CD14-positive monocyte (primary cell): ENCODE measurements at regions not wholly inside any gene's neighbourhood (a gene's known extent, or its start where the extent isn't known, plus 50 kb on each side); places are given as distances from the start of the nearest gene placed in this dataset.

Source experiments
- DNase-seq, 3 donors: peaks; one replicate each; pipeline ENCODE4 v3.0.0-alpha.2; 2011 to 2022
- H2AFZ ChIP-seq: 2 replicates; pipeline ENCODE4 v1.6.0; 2012; ENCODE audit warnings: mild to moderate bottlenecking, low read depth, low read length, inconsistent platforms; ENCODE audit not compliant: insufficient read depth, poor library complexity, severe bottlenecking
- H3K27ac ChIP-seq, 2 donors: 1 replicate in 1 of 2; 2 replicates in 1 of 2; pipeline ENCODE4 v1.5.1; 2012 to 2013; ENCODE audit warnings: low read length in 2 of 2, control low read depth in 1 of 2, inconsistent platforms in 1 of 2, low read depth in 1 of 2, mild to moderate bottlenecking in 1 of 2
- H3K27me3 ChIP-seq, 2 donors: one replicate each; pipeline versions ENCODE4 v1.6.0 to v1.6.1; 2011 to 2013; ENCODE audit warnings: low read length in 2 of 2; ENCODE audit not compliant: control insufficient read depth in 2 of 2, insufficient read depth in 2 of 2
- H3K36me3 ChIP-seq, 2 donors: replicated peaks in 1 of 2; 1 replicate in 1 of 2; 2 replicates in 1 of 2; pipeline versions ENCODE4 v1.5.1 to v1.6.1; 2012 to 2013; ENCODE audit warnings: low read length in 2 of 2, control low read depth in 1 of 2, inconsistent platforms in 1 of 2, mild to moderate bottlenecking in 1 of 2; ENCODE audit not compliant: insufficient read depth in 2 of 2, control insufficient read depth in 1 of 2
- H3K4me1 ChIP-seq, 2 donors: 1 replicate in 1 of 2; 2 replicates in 1 of 2; pipeline versions ENCODE4 v1.5.1 to v1.6.1; 2012 to 2013; ENCODE audit warnings: low read length in 2 of 2, control low read depth in 1 of 2, inconsistent platforms in 1 of 2, mild to moderate bottlenecking in 1 of 2, moderate library complexity in 1 of 2; ENCODE audit not compliant: insufficient read depth in 2 of 2, control insufficient read depth in 1 of 2
- H3K4me2 ChIP-seq: replicated peaks from 2 replicates; pipeline ENCODE3; 2012; ENCODE audit warnings: low read length, moderate library complexity, mild to moderate bottlenecking; ENCODE audit not compliant: poor library complexity, severe bottlenecking; ENCODE audit errors: extremely low read depth
- H3K4me3 ChIP-seq, 3 experiments: fragments of 200-600 bp in 1 of 3; sonication (generic) in 1 of 3; replicated peaks in 1 of 3; 1 replicate in 2 of 3; 2 replicates in 1 of 3; pipeline ENCODE4 v1.5.1; 2011 to 2013; ENCODE audit warnings: low read length in 3 of 3, mild to moderate bottlenecking in 3 of 3, control low read depth in 2 of 3, low read depth in 2 of 3, inconsistent platforms in 1 of 3, moderate library complexity in 1 of 3
- H3K79me2 ChIP-seq: 2 replicates; pipeline ENCODE4 v1.6.0; 2012; ENCODE audit warnings: mild to moderate bottlenecking, control low read depth, inconsistent platforms, low read length, moderate library complexity; ENCODE audit not compliant: insufficient read depth
- H3K9ac ChIP-seq: 2 replicates; pipeline ENCODE4 v1.6.0; 2017; ENCODE audit warnings: low read length, mild to moderate bottlenecking; ENCODE audit not compliant: insufficient read depth, poor library complexity, severe bottlenecking
- H3K9me3 ChIP-seq, 2 donors: replicated peaks in 1 of 2; 1 replicate in 1 of 2; 2 replicates in 1 of 2; pipeline versions ENCODE4 v1.5.1 to v1.6.1; 2012 to 2013; ENCODE audit warnings: low read length in 2 of 2, control low read depth in 1 of 2; ENCODE audit not compliant: control insufficient read depth in 1 of 2, insufficient read depth in 1 of 2
- H4K20me1 ChIP-seq: 2 replicates; pipeline ENCODE4 v1.6.0; 2012; ENCODE audit warnings: mild to moderate bottlenecking, low read length, control low read depth, moderate library complexity; ENCODE audit not compliant: insufficient read depth
- H3K27ac Mint-ChIP-seq, 7 donors: one replicate each; pipeline ENCODE4 v1.8.0; 2020; ENCODE audit warnings: mild to moderate bottlenecking in 7 of 7, mixed read lengths in 7 of 7, moderate library complexity in 6 of 7, inconsistent platforms in 2 of 7
- H3K27me3 Mint-ChIP-seq, 3 donors: one replicate each; pipeline ENCODE4 v1.8.0; 2021 to 2022; ENCODE audit warnings: low read depth in 3 of 3, mild to moderate bottlenecking in 3 of 3, mixed read lengths in 3 of 3, moderate library complexity in 3 of 3, inconsistent platforms in 1 of 3
- H3K36me3 Mint-ChIP-seq, 2 donors: one replicate each; pipeline ENCODE4 v1.8.0; 2020; ENCODE audit warnings: mixed read lengths in 2 of 2, inconsistent platforms in 1 of 2, mild to moderate bottlenecking in 1 of 2
- H3K4me1 Mint-ChIP-seq: one replicate; pipeline ENCODE4 v1.8.0; 2020; ENCODE audit warnings: mild to moderate bottlenecking, mixed read lengths
- H3K4me3 Mint-ChIP-seq, 2 donors: one replicate each; pipeline ENCODE4 v1.8.0; 2020; ENCODE audit warnings: mild to moderate bottlenecking in 2 of 2, mixed read lengths in 2 of 2, moderate library complexity in 1 of 2
- H3K9me3 Mint-ChIP-seq, 7 donors: one replicate each; pipeline ENCODE4 v1.8.0; 2020 to 2022; ENCODE audit warnings: mixed read lengths in 7 of 7, mild to moderate bottlenecking in 6 of 7, moderate library complexity in 6 of 7, inconsistent platforms in 2 of 7
- CTCF ChIP-seq: fragments of 200-600 bp; IDR thresholded peaks from one replicate; pipeline ENCODE4 v1.8.0; 2022; ENCODE audit warnings: antibody characterized with exemption, mild to moderate bottlenecking
- WGBS: methylation state at CpG from one replicate; pipeline ENCODE4 v1.1.5; 2013; ENCODE audit warnings: missing lambda C conversion rate; ENCODE audit not compliant: insufficient coverage; 5-methylcytosine and 5-hydroxymethylcytosine counted together
- intact Hi-C, 2 donors: fragments of 100-400 bp; cut with micrococcal nuclease; formaldehyde crosslinking; loops; one replicate each; pipeline versions ENCODE4 v1.15.0 to v1.15.1; 2023

GRCh38 chr13:46487748-46488147 lies 65.2 kb upstream of the LRCH1 start:
- no peaks in the 10 kb centered on the region for H3K79me2 ChIP-seq
- no CpG with 5 or more reads among the region's 1 CpG for WGBS
- H4K20me1 ChIP-seq: no peaks in the 10 kb centered on the region
- peaks cover 3 to 12% of the 10 kb centered on the region in 2 donors for H3K4me1 ChIP-seq
- H3K9ac ChIP-seq: no peak overlapping the region
- H3K4me3 Mint-ChIP-seq: no peak overlapping the region
- no peaks in the 10 kb centered on the region for H3K36me3 Mint-ChIP-seq
- H3K36me3 ChIP-seq: no peaks in the 10 kb centered on the region
- H2AFZ ChIP-seq: no peak overlapping the region
- intact Hi-C loops: no loop called here
- no peak for DNase-seq
- no peak overlapping the region for H3K27ac Mint-ChIP-seq
- no peaks in the 10 kb centered on the region for H3K27me3 ChIP-seq
- no peak overlapping the region for H3K27ac ChIP-seq
- peaks cover 13 to 44% (median 38%) of the 10 kb centered on the region in 7 donors for H3K9me3 Mint-ChIP-seq
- peaks cover 0 to 6% (median 2%) of the 10 kb centered on the region in 3 donors for H3K27me3 Mint-ChIP-seq
- H3K4me3 ChIP-seq: no peak overlapping the region
- peaks cover 12% of the 10 kb centered on the region for H3K4me1 Mint-ChIP-seq
- TF ChIP-seq CTCF: no peak
- H3K4me2 ChIP-seq: no peak overlapping the region
- H3K9me3 ChIP-seq: peaks cover 30 to 39% of the 10 kb centered on the region in 2 donors

- Histone ChIP-seq H3K4me3 (no peak overlapping the region), H3K27ac (no peak overlapping the region), H3K27me3 (no peaks in the 10 kb centered on the region), H3K36me3 (no peaks in the 10 kb centered on the region), H3K79me2 (no peaks in the 10 kb centered on the region), H3K9me3 (peaks cover 30 to 39% of the 10 kb centered on the region in 2 donors), H4K20me1 (no peaks in the 10 kb centered on the region), H3K9ac (no peak overlapping the region), H3K4me2 (no peak overlapping the region), H3K4me1 (peaks cover 3 to 12% of the 10 kb centered on the region in 2 donors), H2AFZ (no peak overlapping the region)
- Mint-ChIP-seq H3K9me3 (peaks cover 13 to 46% (median 38%) of the 10 kb centered on the region in 7 donors), H3K4me3 (no peak overlapping the region), H3K36me3 (no peaks in the 10 kb centered on the region), H3K4me1 (peaks cover 16% of the 10 kb centered on the region), H3K27ac (no peak overlapping the region), H3K27me3 (peaks cover 0 to 6% (median 2%) of the 10 kb centered on the region in 3 donors)
- DNase-seq: no peak
- no CpG with 5 or more reads among the region's 6 CpGs for WGBS
- no peak for TF ChIP-seq CTCF
- intact Hi-C loops: no loop called here
These were observed 66.7 kb upstream of the LRCH1 start for GRCh38 chr13:46486270-46486669.
